ENCODE measurements at regions not wholly inside any gene's neighbourhood (a gene's known extent, or its start where the extent isn't known, plus 50 kb on each side); places are given as distances from the start of the nearest gene placed in this dataset.

DNA sequence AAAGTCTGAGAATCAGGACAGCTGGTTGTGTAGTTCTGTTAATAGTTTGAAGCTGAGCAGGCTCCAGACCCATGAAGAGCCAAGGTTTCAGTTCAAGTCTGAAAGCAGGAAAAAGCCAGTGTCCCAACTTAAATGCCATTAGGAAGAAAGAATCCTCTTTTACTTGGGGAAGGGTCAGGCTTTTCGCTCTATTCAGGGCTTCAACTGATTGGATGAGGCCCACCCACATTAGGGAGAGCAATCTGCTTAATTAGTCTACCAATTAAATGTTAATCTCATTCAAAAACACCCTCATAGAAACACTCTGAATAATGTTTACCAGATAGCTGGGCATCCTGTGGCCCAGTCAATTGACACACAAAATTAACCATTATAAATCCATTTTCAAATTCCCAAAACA lies 462.2 kb downstream of the EPM2A start:
- no peak for DNase-seq
- Histone ChIP-seq H3K4me2 (ENCODE audit: low read depth, low read length, poor library complexity, severe bottlenecking) (no peak overlapping the region), H3K9me2 (replicated peaks; ENCODE audit: insufficient read depth, low read length) (no peaks in the 10 kb centered on the region), H3K4me3 (ENCODE audit: low read length) (no peak overlapping the region), H3K4me1 (ENCODE audit: low read length) (no peaks in the 10 kb centered on the region), H2AFZ (ENCODE audit: low read length) (no peak overlapping the region), H4K20me1 (ENCODE audit: insufficient read depth, low read depth, low read length) (no peaks in the 10 kb centered on the region), H3K27ac (ENCODE audit: low read length) (no peak overlapping the region), H3K9ac (ENCODE audit: low read length) (no peak overlapping the region), H3K79me2 (ENCODE audit: low read length) (no peaks in the 10 kb centered on the region), H3K27me3 (ENCODE audit: low read length) (no peaks in the 10 kb centered on the region), H3K36me3 (ENCODE audit: insufficient read depth, low read length) (no peaks in the 10 kb centered on the region), H3K9me3 (ENCODE audit: low read length) (no peaks in the 10 kb centered on the region)

DNA sequence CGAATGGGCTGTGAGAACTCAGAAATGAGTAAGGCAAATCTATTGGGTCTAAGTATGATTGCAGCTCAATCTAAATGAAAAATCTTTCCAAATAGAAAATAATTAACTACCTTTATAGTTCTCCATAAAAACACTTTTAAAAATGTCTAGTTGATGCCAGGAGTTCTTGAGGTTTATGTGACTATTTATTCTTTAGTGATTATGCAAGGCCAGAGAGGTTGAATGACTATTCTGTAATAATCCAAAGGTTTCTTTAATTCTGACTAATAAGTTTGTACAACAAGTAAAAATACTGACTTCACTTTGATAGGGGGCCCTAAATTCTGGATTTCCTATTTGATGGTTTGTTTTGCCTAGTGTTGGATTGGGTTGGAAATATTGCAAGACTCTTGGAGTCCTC lies 461.2 kb downstream of the EPM2A start:
- Histone ChIP-seq H3K9ac (ENCODE audit: low read length) (no peak overlapping the region), H2AFZ (ENCODE audit: low read length) (no peak overlapping the region), H3K27me3 (ENCODE audit: low read length) (no peaks in the 10 kb centered on the region), H3K9me3 (ENCODE audit: low read length) (no peaks in the 10 kb centered on the region), H3K4me1 (ENCODE audit: low read length) (no peaks in the 10 kb centered on the region), H3K4me3 (ENCODE audit: low read length) (no peak overlapping the region), H3K36me3 (ENCODE audit: insufficient read depth, low read length) (no peaks in the 10 kb centered on the region), H3K9me2 (replicated peaks; ENCODE audit: insufficient read depth, low read length) (no peaks in the 10 kb centered on the region), H3K4me2 (ENCODE audit: low read depth, low read length, poor library complexity, severe bottlenecking) (no peak overlapping the region), H3K27ac (ENCODE audit: low read length) (no peak overlapping the region), H3K79me2 (ENCODE audit: low read length) (no peaks in the 10 kb centered on the region), H4K20me1 (ENCODE audit: insufficient read depth, low read depth, low read length) (no peaks in the 10 kb centered on the region)
- no peak for DNase-seq

GRCh38 chr6:145275019-145275418 lies 460.3 kb downstream of the EPM2A start:
- Histone ChIP-seq H3K27me3 (ENCODE audit: low read length) (no peaks in the 10 kb centered on the region), H3K9me2 (replicated peaks; ENCODE audit: insufficient read depth, low read length) (no peaks in the 10 kb centered on the region), H3K27ac (ENCODE audit: low read length) (no peak overlapping the region), H2AFZ (ENCODE audit: low read length) (no peak overlapping the region), H3K79me2 (ENCODE audit: low read length) (no peaks in the 10 kb centered on the region), H3K4me2 (ENCODE audit: low read depth, low read length, poor library complexity, severe bottlenecking) (no peak overlapping the region), H3K36me3 (ENCODE audit: insufficient read depth, low read length) (no peaks in the 10 kb centered on the region), H3K9ac (ENCODE audit: low read length) (no peak overlapping the region), H3K4me3 (ENCODE audit: low read length) (no peak overlapping the region), H4K20me1 (ENCODE audit: insufficient read depth, low read depth, low read length) (no peaks in the 10 kb centered on the region), H3K9me3 (ENCODE audit: low read length) (no peaks in the 10 kb centered on the region), H3K4me1 (ENCODE audit: low read length) (no peaks in the 10 kb centered on the region)
- no peak for DNase-seq

GRCh38 chr6:145275787-145276186 lies 459.5 kb downstream of the EPM2A start:
- Histone ChIP-seq H3K9ac (ENCODE audit: low read length) (no peak overlapping the region), H3K36me3 (ENCODE audit: insufficient read depth, low read length) (no peaks in the 10 kb centered on the region), H2AFZ (ENCODE audit: low read length) (no peak overlapping the region), H3K9me2 (replicated peaks; ENCODE audit: insufficient read depth, low read length) (no peaks in the 10 kb centered on the region), H3K9me3 (ENCODE audit: low read length) (no peaks in the 10 kb centered on the region), H3K4me2 (ENCODE audit: low read depth, low read length, poor library complexity, severe bottlenecking) (no peak overlapping the region), H3K4me3 (ENCODE audit: low read length) (no peak overlapping the region), H3K27me3 (ENCODE audit: low read length) (no peaks in the 10 kb centered on the region), H3K4me1 (ENCODE audit: low read length) (no peaks in the 10 kb centered on the region), H3K27ac (ENCODE audit: low read length) (no peak overlapping the region), H3K79me2 (ENCODE audit: low read length) (no peaks in the 10 kb centered on the region), H4K20me1 (ENCODE audit: insufficient read depth, low read depth, low read length) (no peaks in the 10 kb centered on the region)
- DNase-seq = no peak

DNA sequence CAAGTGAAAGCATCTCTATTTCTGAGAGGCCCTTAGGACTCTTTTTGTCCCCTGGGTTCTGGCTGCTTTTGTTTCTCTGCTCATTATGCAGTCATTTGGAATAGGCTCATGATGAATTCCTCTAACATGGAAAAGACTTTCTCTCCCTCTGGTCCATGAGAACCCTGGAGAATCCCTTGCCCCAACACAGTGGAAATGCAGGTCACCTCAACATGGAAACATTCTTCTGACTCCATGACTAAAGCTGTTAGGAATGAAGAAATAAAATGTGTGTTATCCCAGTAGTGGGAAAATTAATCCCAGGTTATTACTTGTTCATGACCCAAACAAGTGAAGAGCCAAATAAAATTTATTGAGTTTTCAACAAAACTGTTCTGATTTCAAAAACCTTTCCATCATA lies 458.6 kb downstream of the EPM2A start:
- no peak overlapping the region for H3K4me3 ChIP-seq (ENCODE audit: low read length)
- no peak for DNase-seq
- no peaks in the 10 kb centered on the region for H3K9me2 ChIP-seq (replicated peaks; ENCODE audit: insufficient read depth, low read length)
- H2AFZ ChIP-seq (ENCODE audit: low read length) = no peak overlapping the region
- no peaks in the 10 kb centered on the region for H4K20me1 ChIP-seq (ENCODE audit: insufficient read depth, low read depth, low read length)
- no peaks in the 10 kb centered on the region for H3K79me2 ChIP-seq (ENCODE audit: low read length)
- H3K27me3 ChIP-seq (ENCODE audit: low read length) = no peaks in the 10 kb centered on the region
- no peak overlapping the region for H3K27ac ChIP-seq (ENCODE audit: low read length)
- H3K4me2 ChIP-seq (ENCODE audit: low read depth, low read length, poor library complexity, severe bottlenecking) = no peak overlapping the region
- H3K9ac ChIP-seq (ENCODE audit: low read length) = no peak overlapping the region
- H3K9me3 ChIP-seq (ENCODE audit: low read length) = no peaks in the 10 kb centered on the region
- no peaks in the 10 kb centered on the region for H3K4me1 ChIP-seq (ENCODE audit: low read length)
- no peaks in the 10 kb centered on the region for H3K36me3 ChIP-seq (ENCODE audit: insufficient read depth, low read length)

- no peak for DNase-seq
- H3K9me2 ChIP-seq (replicated peaks; ENCODE audit: insufficient read depth, low read length) = no peaks in the 10 kb centered on the region
- no peak overlapping the region for H3K4me2 ChIP-seq (ENCODE audit: low read depth, low read length, poor library complexity, severe bottlenecking)
- H3K27me3 ChIP-seq (ENCODE audit: low read length) = no peaks in the 10 kb centered on the region
- no peak overlapping the region for H3K4me3 ChIP-seq (ENCODE audit: low read length)
- H3K9me3 ChIP-seq (ENCODE audit: low read length) = no peaks in the 10 kb centered on the region
- no peak overlapping the region for H2AFZ ChIP-seq (ENCODE audit: low read length)
- H3K9ac ChIP-seq (ENCODE audit: low read length) = no peak overlapping the region
- H3K27ac ChIP-seq (ENCODE audit: low read length) = no peak overlapping the region
- H3K36me3 ChIP-seq (ENCODE audit: insufficient read depth, low read length) = no peaks in the 10 kb centered on the region
- no peaks in the 10 kb centered on the region for H4K20me1 ChIP-seq (ENCODE audit: insufficient read depth, low read depth, low read length)
- no peaks in the 10 kb centered on the region for H3K79me2 ChIP-seq (ENCODE audit: low read length)
- H3K4me1 ChIP-seq (ENCODE audit: low read length) = no peaks in the 10 kb centered on the region
Observed at GRCh38 chr6:145277358-145278086, 457.8 kb downstream of the EPM2A start.

- DNase-seq = no peak
- H3K4me1 ChIP-seq (ENCODE audit: low read length) = no peaks in the 10 kb centered on the region
- H3K79me2 ChIP-seq (ENCODE audit: low read length) = no peaks in the 10 kb centered on the region
- no peaks in the 10 kb centered on the region for H3K9me3 ChIP-seq (ENCODE audit: low read length)
- H3K4me2 ChIP-seq (ENCODE audit: low read depth, low read length, poor library complexity, severe bottlenecking) = no peak overlapping the region
- H3K9ac ChIP-seq (ENCODE audit: low read length) = no peak overlapping the region
- no peak overlapping the region for H3K4me3 ChIP-seq (ENCODE audit: low read length)
- H3K27ac ChIP-seq (ENCODE audit: low read length) = no peak overlapping the region
- H3K36me3 ChIP-seq (ENCODE audit: insufficient read depth, low read length) = no peaks in the 10 kb centered on the region
- no peaks in the 10 kb centered on the region for H3K27me3 ChIP-seq (ENCODE audit: low read length)
- H3K9me2 ChIP-seq (replicated peaks; ENCODE audit: insufficient read depth, low read length) = no peaks in the 10 kb centered on the region
- no peak overlapping the region for H2AFZ ChIP-seq (ENCODE audit: low read length)
- H4K20me1 ChIP-seq (ENCODE audit: insufficient read depth, low read depth, low read length) = no peaks in the 10 kb centered on the region
Observed at GRCh38 chr6:145278163-145278807, 457.0 kb downstream of the EPM2A start.

- no peak for DNase-seq
- no peaks in the 10 kb centered on the region for H3K9me3 ChIP-seq (ENCODE audit: low read length)
Observed at GRCh38 chr6:145279551-145279950, 455.8 kb downstream of the EPM2A start.

More at GRCh38 chr6:145279551-145279950, 455.8 kb downstream of the EPM2A start:
- no peaks in the 10 kb centered on the region for H3K79me2 ChIP-seq (ENCODE audit: low read length)
- no peak overlapping the region for H3K4me2 ChIP-seq (ENCODE audit: low read depth, low read length, poor library complexity, severe bottlenecking)
- no peak overlapping the region for H3K27ac ChIP-seq (ENCODE audit: low read length)
- no peaks in the 10 kb centered on the region for H3K36me3 ChIP-seq (ENCODE audit: insufficient read depth, low read length)
- no peak overlapping the region for H3K4me3 ChIP-seq (ENCODE audit: low read length)
- no peaks in the 10 kb centered on the region for H4K20me1 ChIP-seq (ENCODE audit: insufficient read depth, low read depth, low read length)
- no peaks in the 10 kb centered on the region for H3K9me2 ChIP-seq (replicated peaks; ENCODE audit: insufficient read depth, low read length)
- H3K27me3 ChIP-seq (ENCODE audit: low read length) = no peaks in the 10 kb centered on the region
- H2AFZ ChIP-seq (ENCODE audit: low read length) = no peak overlapping the region
- no peaks in the 10 kb centered on the region for H3K4me1 ChIP-seq (ENCODE audit: low read length)
- H3K9ac ChIP-seq (ENCODE audit: low read length) = no peak overlapping the region
